Caki2 (cell line): ENCODE measurements at regions not wholly inside any gene's neighbourhood (a gene's known extent, or its start where the extent isn't known, plus 50 kb on each side); places are given as distances from the start of the nearest gene placed in this dataset.

Experiments
- DNase-seq: peaks from one replicate; pipeline ENCODE4 v3.0.0-alpha.2; 2015; ENCODE audit warnings: low read depth
- in situ Hi-C: cut with HindIII; loops from 2 replicates; pipeline ENCODE4 v1.10.0; 2016; ENCODE audit warnings: low sequenced_read_pairs, low pct_unique_long_range_greater_than_20kb, mixed read lengths

GRCh38 chr6:139568956-139569538 is 194.6 kb upstream of the CITED2 start:
- in situ Hi-C loops: no loop called here
- DNase-seq: peak; percentile 76

- in situ Hi-C loops: no loop called here
- DNase-seq: no peak
These were observed 193.9 kb upstream of the CITED2 start for GRCh38 chr6:139568151-139568955.

GRCh38 chr6:139567095-139567494 is 192.6 kb upstream of the CITED2 start:
- no peak for DNase-seq
- in situ Hi-C loops: no loop called here

- DNase-seq: no peak
- in situ Hi-C loops: no loop called here
These were observed 191.1 kb upstream of the CITED2 start for GRCh38 chr6:139565591-139565990.

- in situ Hi-C loops: no loop called here
- DNase-seq: no peak
These were observed 183.1 kb upstream of the CITED2 start for GRCh38 chr6:139557547-139557946.

GRCh38 chr6:139556532-139556931 is 182.1 kb upstream of the CITED2 start:
- in situ Hi-C loops: no loop called here
- no peak for DNase-seq

- DNase-seq: peak; percentile 63
- in situ Hi-C loops: no loop called here
These were observed 179.5 kb upstream of the CITED2 start for GRCh38 chr6:139553916-139554315.

- DNase-seq: no peak
- in situ Hi-C loops: no loop called here
These were observed 176.9 kb upstream of the CITED2 start for GRCh38 chr6:139551376-139551775.

- in situ Hi-C loops: no loop called here
- no peak for DNase-seq
These were observed 175.9 kb upstream of the CITED2 start for GRCh38 chr6:139550361-139550760.

- in situ Hi-C loops: no loop called here
- no peak for DNase-seq
These were observed 175.2 kb upstream of the CITED2 start for GRCh38 chr6:139549561-139550070.

- in situ Hi-C loops: no loop called here
- DNase-seq: no peak
These were observed 173.4 kb upstream of the CITED2 start for GRCh38 chr6:139547804-139548203.

- DNase-seq: no peak
- in situ Hi-C loops: no loop called here
These were observed 172.8 kb upstream of the CITED2 start for GRCh38 chr6:139547122-139547776.

GRCh38 chr6:139546106-139546472 is 171.6 kb upstream of the CITED2 start:
- in situ Hi-C loops: no loop called here
- no peak for DNase-seq

GRCh38 chr6:139545206-139546105 is 171.0 kb upstream of the CITED2 start:
- no peak for DNase-seq
- in situ Hi-C loops: no loop called here

GRCh38 chr6:139544701-139545057 is 170.2 kb upstream of the CITED2 start:
- no peak for DNase-seq
- in situ Hi-C loops: no loop called here

GRCh38 chr6:139542351-139542750 is 167.9 kb upstream of the CITED2 start:
- DNase-seq: no peak
- in situ Hi-C loops: no loop called here

- no peak for DNase-seq
- in situ Hi-C loops: no loop called here
These were observed 166.4 kb upstream of the CITED2 start for GRCh38 chr6:139540894-139541293.

GRCh38 chr6:139540276-139540675 is 165.8 kb upstream of the CITED2 start:
- in situ Hi-C loops: no loop called here
- DNase-seq: no peak
